Left lung (tissue), 4 donors: ENCODE measurements at regions not wholly inside any gene's neighbourhood (a gene's known extent, or its start where the extent isn't known, plus 50 kb on each side); places are given as distances from the start of the nearest gene placed in this dataset.

Experiments
- ATAC-seq: fragments of 200-7000 bp; cut with Tn5 transposase; one replicate; pipeline ENCODE4 v1.9.1; 2020; ENCODE audit warnings: moderate library complexity
- DNase-seq, 4 donors: peaks; one replicate each; pipeline ENCODE4 v3.0.0-alpha.2; 2013 to 2020
- H3K27ac ChIP-seq, 2 donors: fragments of 200-600 bp; sonication (generic) in 1 of 2; one replicate each; pipeline versions ENCODE4 v1.5.0 to v1.8.0; 2020 to 2021
- H3K27me3 ChIP-seq, 2 donors: fragments of 200-600 bp; sonication (generic) in 1 of 2; one replicate each; pipeline versions ENCODE4 v1.5.0 to v1.8.0; 2020 to 2021
- H3K36me3 ChIP-seq, 2 donors: fragments of 200-600 bp; sonication (generic) in 1 of 2; one replicate each; pipeline versions ENCODE4 v1.5.0 to v1.8.0; 2020 to 2021
- H3K4me1 ChIP-seq, 2 donors: fragments of 200-600 bp; one replicate each; pipeline ENCODE4 v1.8.0; 2021
- H3K4me3 ChIP-seq, 2 donors: fragments of 200-600 bp; sonication (generic) in 1 of 2; one replicate each; pipeline versions ENCODE4 v1.5.0 to v1.8.0; 2020 to 2021; ENCODE audit warnings: mild to moderate bottlenecking in 1 of 2
- H3K9me3 ChIP-seq, 2 donors: fragments of 200-600 bp; sonication (generic) in 1 of 2; one replicate each; pipeline versions ENCODE4 v1.5.0 to v1.8.0; 2020 to 2021
- intact Hi-C, 2 donors: fragments of 100-400 bp; cut with DNase I; formaldehyde crosslinking; loops; one replicate each; pipeline versions ENCODE4 v1.11.2 to v1.14.2; 2022
- TF ChIP-seq, protein P1 (sequence below), 2 donors: fragments of 200-600 bp; sonication (generic) in 1 of 2; IDR thresholded peaks; one replicate each; pipeline versions ENCODE4 v1.5.0 to v1.8.0; 2021; ENCODE audit warnings: antibody characterized with exemption in 2 of 2
- donor health status: DM: no; HTN: yes; CAD: no.
- donor health status: DM: no; HTN: no; CAD: no.

DNA sequence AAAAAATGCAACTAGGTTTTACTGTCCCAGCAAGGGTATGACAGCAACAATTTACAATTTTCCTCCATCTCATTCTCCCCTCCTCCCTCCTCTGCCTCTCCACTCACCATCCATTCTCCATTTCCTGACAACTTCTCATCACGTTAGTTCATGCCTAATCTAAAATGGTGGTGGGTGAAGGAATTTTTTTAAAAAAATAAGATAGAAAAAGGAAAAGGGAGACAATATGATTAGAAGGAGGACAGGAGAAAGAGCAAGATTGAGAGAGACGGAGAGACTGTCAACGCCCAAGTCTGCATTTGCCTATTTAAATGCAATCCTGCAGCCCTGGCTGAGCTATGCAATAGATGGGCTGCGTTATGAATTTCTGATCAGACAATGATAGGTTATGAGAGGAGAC lies 380.7 kb upstream of the PSMD7 start:
- DNase-seq: no peak
- H3K36me3 ChIP-seq: no peaks in the 10 kb centered on the region
- intact Hi-C loops: no loop called here
- H3K27me3 ChIP-seq: no peaks in the 10 kb centered on the region
- H3K4me3 ChIP-seq: no peak overlapping the region
- TF ChIP-seq, protein P1, sequence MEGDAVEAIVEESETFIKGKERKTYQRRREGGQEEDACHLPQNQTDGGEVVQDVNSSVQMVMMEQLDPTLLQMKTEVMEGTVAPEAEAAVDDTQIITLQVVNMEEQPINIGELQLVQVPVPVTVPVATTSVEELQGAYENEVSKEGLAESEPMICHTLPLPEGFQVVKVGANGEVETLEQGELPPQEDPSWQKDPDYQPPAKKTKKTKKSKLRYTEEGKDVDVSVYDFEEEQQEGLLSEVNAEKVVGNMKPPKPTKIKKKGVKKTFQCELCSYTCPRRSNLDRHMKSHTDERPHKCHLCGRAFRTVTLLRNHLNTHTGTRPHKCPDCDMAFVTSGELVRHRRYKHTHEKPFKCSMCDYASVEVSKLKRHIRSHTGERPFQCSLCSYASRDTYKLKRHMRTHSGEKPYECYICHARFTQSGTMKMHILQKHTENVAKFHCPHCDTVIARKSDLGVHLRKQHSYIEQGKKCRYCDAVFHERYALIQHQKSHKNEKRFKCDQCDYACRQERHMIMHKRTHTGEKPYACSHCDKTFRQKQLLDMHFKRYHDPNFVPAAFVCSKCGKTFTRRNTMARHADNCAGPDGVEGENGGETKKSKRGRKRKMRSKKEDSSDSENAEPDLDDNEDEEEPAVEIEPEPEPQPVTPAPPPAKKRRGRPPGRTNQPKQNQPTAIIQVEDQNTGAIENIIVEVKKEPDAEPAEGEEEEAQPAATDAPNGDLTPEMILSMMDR (IDR thresholded peaks at IDR 0.05): no peak
- no peak for ATAC-seq
- no peak overlapping the region for H3K27ac ChIP-seq
- H3K9me3 ChIP-seq: no peaks in the 10 kb centered on the region
- no peaks in the 10 kb centered on the region for H3K4me1 ChIP-seq

DNA sequence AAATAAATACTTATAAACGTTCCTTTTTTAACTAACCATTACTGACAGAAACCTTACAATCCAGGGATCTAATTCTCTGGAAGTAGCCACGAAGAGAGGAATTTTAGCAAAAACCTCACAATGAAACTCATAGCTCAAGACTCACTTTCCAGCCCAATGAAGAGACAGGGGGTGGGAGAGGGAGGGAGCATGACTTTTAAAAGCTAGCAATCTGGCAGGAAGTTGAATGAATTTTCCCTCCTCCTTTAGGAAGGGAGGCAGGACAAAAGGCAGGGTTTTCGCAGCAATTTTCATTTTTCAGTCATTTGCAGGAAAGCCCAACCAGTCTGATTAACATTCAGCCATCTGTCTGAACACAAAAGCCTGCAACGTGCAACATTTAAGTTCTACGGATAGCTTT lies 381.5 kb upstream of the PSMD7 start:
- Histone ChIP-seq H3K9me3 (no peaks in the 10 kb centered on the region), H3K4me3 (no peak overlapping the region), H3K27ac (no peak overlapping the region), H3K27me3 (no peaks in the 10 kb centered on the region), H3K36me3 (no peaks in the 10 kb centered on the region), H3K4me1 (no peaks in the 10 kb centered on the region)
- DNase-seq (no peak), ATAC-seq (no peak)
- intact Hi-C loops: no loop called here
- TF ChIP-seq, protein P1 (IDR thresholded peaks at IDR 0.05): no peak

DNA sequence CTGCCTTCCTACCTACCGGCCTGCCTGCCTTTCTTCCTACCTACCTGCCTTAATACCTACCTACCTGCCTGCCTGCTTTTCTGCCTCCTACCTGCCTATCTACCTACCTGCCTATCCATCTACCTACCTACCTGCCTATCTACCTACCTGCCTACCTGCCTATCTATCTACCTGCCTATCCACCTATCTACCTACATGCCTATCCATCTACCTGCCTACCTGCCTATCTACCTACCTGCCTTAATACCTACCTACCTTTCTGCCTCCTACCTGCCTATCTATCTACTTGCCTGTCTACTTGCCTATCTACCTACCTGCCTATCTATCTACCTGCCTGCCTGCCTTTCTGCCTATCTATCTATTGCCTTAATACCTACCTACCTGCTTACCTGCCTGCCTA lies 383.8 kb upstream of the PSMD7 start:
- Histone ChIP-seq H3K27me3 (no peaks in the 10 kb centered on the region), H3K9me3 (no peaks in the 10 kb centered on the region), H3K4me3 (no peak overlapping the region), H3K4me1 (no peaks in the 10 kb centered on the region), H3K36me3 (no peaks in the 10 kb centered on the region), H3K27ac (no peak overlapping the region)
- ATAC-seq (no peak), DNase-seq (no peak)
- TF ChIP-seq, protein P1 (IDR thresholded peaks at IDR 0.05): no peak
- intact Hi-C loops: no loop called here

DNA sequence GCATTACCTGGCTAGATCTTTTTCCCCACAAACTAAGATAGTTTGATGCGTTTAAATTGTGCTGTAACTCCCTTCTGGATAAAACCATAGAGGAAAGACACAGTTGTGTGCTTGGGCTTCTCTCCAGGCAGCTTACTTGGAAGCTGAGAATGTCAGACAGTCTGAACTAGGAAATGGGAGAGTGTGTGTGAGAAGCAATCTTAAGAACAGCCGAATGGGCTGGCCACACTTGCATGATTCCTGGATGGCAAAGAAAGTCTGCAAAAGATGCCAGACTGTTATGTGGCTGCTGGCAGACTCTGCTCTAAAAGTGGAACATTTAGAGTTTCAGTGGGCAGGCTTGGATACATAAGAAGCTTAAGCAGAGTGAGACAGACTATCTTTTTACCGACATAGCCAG lies 384.3 kb upstream of the PSMD7 start:
- Histone ChIP-seq H3K4me1 (no peaks in the 10 kb centered on the region), H3K9me3 (no peaks in the 10 kb centered on the region), H3K4me3 (no peak overlapping the region), H3K27me3 (no peaks in the 10 kb centered on the region), H3K36me3 (no peaks in the 10 kb centered on the region), H3K27ac (no peak overlapping the region)
- TF ChIP-seq, protein P1 (IDR thresholded peaks at IDR 0.05): no peak
- no peak for DNase-seq
- intact Hi-C loops: no loop called here
- no peak for ATAC-seq

DNA sequence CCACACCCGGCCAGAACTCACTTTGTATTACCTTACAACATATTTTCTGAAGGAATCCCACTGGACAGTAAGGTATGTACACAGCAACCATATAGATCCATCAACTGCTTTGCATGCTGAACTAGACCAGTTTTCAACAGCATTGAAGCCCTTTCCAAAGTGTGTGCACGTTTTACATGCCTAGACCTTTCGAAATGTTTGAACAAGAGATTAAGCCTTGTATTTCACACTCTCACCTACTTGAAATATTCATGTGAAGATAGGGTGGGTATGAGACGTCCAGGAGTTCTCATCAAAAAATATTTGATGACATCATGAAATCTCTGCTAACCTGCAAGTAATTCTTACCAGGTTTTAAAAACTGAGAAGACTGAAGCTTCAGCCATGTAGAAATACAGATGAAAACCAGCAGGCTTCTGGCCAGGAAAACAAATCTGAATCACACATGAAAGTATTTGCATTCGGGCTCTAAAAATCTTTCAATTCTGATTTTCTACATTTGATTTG lies 387.0 kb upstream of the PSMD7 start:
- H3K36me3 ChIP-seq: no peaks in the 10 kb centered on the region
- ATAC-seq (peak; percentile 67), DNase-seq (no peak)
- no peak overlapping the region for H3K4me3 ChIP-seq
- TF ChIP-seq, protein P1 (IDR thresholded peaks at IDR 0.05): no peak
- H3K27ac ChIP-seq: no peak overlapping the region
- no peaks in the 10 kb centered on the region for H3K27me3 ChIP-seq
- no peaks in the 10 kb centered on the region for H3K4me1 ChIP-seq
- no peaks in the 10 kb centered on the region for H3K9me3 ChIP-seq
- intact Hi-C loops: no loop called here
